HCT116 (cell line): ENCODE measurements at regions not wholly inside any gene's neighbourhood (a gene's known extent, or its start where the extent isn't known, plus 50 kb on each side); places are given as distances from the start of the nearest gene placed in this dataset.

Experiments used
- CTCF ChIP-seq, 3 experiments: fragments of 200-600 bp in 1 of 3; sonication (generic) in 1 of 3; IDR thresholded peaks in 2 of 3; conservative IDR thresholded peaks in 1 of 3; 2 replicates each; pipeline ENCODE4 v1.5.1; 2012 to 2017; ENCODE audit warnings: low read depth in 2 of 3, low read length in 2 of 3, antibody characterized with exemption in 1 of 3, borderline replicate concordance in 1 of 3, control low read depth in 1 of 3, mild to moderate bottlenecking in 1 of 3, mixed read lengths in 1 of 3, mixed run types in 1 of 3, moderate library complexity in 1 of 3; ENCODE audit not compliant: insufficient read depth in 1 of 3
- EZH2 ChIP-seq: fragments of 200-600 bp; sonication (generic); IDR thresholded peaks from 2 replicates; pipeline ENCODE4 v1.6.1; 2017; ENCODE audit warnings: antibody characterized with exemption, mixed run types

DNA sequence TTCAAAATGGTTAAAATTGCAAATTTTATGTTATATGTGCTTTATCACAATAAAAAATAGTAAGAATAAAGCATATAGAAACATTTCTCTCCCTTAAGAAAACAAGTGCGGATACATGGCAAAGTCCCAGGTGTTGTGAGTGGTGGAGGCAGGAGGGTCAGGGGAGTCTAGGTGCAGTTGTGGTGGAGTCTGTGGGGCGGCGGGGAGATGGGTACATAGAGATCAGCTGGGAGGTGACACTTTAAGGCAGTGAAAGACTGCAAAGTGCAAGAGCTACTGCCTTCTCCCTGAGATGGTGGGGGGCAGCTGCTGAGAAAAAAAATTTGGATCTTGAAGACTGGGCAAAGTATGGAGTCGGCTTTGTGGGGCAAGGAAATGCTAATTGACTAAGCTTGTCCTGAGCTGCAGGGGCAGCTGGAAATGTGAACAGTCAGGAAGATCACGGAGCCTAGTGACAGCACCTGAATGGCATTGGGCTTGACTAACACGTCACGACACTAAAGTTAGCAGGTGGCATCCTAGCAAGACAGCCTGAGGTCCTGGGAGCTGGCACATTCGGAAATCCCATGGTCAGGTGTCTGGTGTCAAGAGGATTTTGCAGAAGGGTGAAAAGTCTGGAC lies 72.9 kb upstream of the IRS2 start:
- TF ChIP-seq CTCF (IDR thresholded peaks at IDR 0.05 in 2 of 3, conservative IDR thresholded peaks at IDR 0.05 in 1 of 3; ENCODE audit: borderline replicate concordance in 1 of 3, insufficient read depth in 1 of 3, low read depth in 2 of 3, low read length in 2 of 3) (no peak), EZH2 (no peak)
